ENCODE measurements at regions not wholly inside any gene's neighbourhood (a gene's known extent, or its start where the extent isn't known, plus 50 kb on each side); places are given as distances from the start of the nearest gene placed in this dataset.

DNA sequence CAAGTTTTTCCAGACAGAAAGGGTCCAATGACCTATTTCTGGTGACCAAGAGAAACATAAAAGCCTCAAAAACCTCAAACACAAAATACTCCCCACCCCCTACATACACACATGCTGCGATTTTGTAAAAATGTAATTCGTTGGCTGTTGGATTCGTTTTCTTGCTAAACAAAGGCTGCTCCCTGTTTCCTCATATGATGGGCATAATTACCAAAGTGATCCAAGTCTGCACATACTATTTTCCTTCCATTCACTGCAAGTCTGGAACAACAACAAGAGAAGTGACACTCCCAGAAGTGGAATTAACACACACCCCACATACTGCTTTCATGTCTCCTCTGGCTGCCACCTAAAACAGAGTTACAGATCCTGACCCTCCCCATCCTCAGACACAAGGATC, 131.9 kb downstream of the RAP2A start:
- TF ChIP-seq, protein P1, sequence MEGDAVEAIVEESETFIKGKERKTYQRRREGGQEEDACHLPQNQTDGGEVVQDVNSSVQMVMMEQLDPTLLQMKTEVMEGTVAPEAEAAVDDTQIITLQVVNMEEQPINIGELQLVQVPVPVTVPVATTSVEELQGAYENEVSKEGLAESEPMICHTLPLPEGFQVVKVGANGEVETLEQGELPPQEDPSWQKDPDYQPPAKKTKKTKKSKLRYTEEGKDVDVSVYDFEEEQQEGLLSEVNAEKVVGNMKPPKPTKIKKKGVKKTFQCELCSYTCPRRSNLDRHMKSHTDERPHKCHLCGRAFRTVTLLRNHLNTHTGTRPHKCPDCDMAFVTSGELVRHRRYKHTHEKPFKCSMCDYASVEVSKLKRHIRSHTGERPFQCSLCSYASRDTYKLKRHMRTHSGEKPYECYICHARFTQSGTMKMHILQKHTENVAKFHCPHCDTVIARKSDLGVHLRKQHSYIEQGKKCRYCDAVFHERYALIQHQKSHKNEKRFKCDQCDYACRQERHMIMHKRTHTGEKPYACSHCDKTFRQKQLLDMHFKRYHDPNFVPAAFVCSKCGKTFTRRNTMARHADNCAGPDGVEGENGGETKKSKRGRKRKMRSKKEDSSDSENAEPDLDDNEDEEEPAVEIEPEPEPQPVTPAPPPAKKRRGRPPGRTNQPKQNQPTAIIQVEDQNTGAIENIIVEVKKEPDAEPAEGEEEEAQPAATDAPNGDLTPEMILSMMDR (IDR thresholded peaks at IDR 0.05), result no peak
- TF ChIP-seq SIN3A (IDR thresholded peaks at IDR 0.05; ENCODE audit: borderline replicate concordance, low read depth, low read length) (no peak), FOXJ3 (CRISPR knock-in tag; IDR thresholded peaks at IDR 0.05) (no peak)
